GM23338 (cell line): ENCODE measurements at regions not wholly inside any gene's neighbourhood (a gene's known extent, or its start where the extent isn't known, plus 50 kb on each side); places are given as distances from the start of the nearest gene placed in this dataset.

Experiments
- ATAC-seq: fragments of 200-7000 bp; cut with Tn5 transposase; 3 replicates; pipeline ENCODE4 v1.9.1; 2020
- DNase-seq: peaks from one replicate; pipeline ENCODE4 v3.0.0-alpha.2; 2015; ENCODE audit warnings: low spot score
- H2AFZ ChIP-seq: fragments of 200-600 bp; sonication (generic); 2 replicates; pipeline ENCODE4 v1.8.0; 2016; ENCODE audit warnings: antibody characterized with exemption, mild to moderate bottlenecking, moderate library complexity
- H3F3A ChIP-seq: fragments of 200-600 bp; sonication (generic); replicated peaks from 2 replicates; pipeline ENCODE4 v1.8.0; 2017; ENCODE audit warnings: antibody characterized with exemption, mixed run types, low read depth
- H3K27ac ChIP-seq: fragments of 200-600 bp; sonication (generic); 2 replicates; pipeline ENCODE4 v1.6.1; 2016; ENCODE audit warnings: low read depth
- H3K27me3 ChIP-seq: fragments of 200-600 bp; sonication (generic); 2 replicates; pipeline ENCODE4 v1.8.0; 2016; ENCODE audit warnings: mild to moderate bottlenecking, mixed run types, moderate library complexity; ENCODE audit not compliant: insufficient read depth
- H3K36me3 ChIP-seq: fragments of 200-600 bp; sonication (generic); 2 replicates; pipeline ENCODE4 v1.8.0; 2016; ENCODE audit warnings: mild to moderate bottlenecking; ENCODE audit not compliant: insufficient read depth
- H3K4me1 ChIP-seq: fragments of 200-600 bp; sonication (generic); 2 replicates; pipeline ENCODE4 v1.8.0; 2016; ENCODE audit warnings: mild to moderate bottlenecking, moderate library complexity; ENCODE audit not compliant: insufficient read depth
- H3K4me2 ChIP-seq: fragments of 200-600 bp; sonication (generic); 2 replicates; pipeline ENCODE4 v1.7.1; 2017; ENCODE audit warnings: mixed run types
- H3K4me3 ChIP-seq: fragments of 200-600 bp; sonication (generic); 2 replicates; pipeline ENCODE4 v1.6.1; 2016; ENCODE audit warnings: mixed run types
- H3K79me2 ChIP-seq: fragments of 200-600 bp; sonication (generic); replicated peaks from 2 replicates; pipeline ENCODE4 v1.8.0; 2017; ENCODE audit warnings: mild to moderate bottlenecking; ENCODE audit not compliant: insufficient read depth
- H3K9me2 ChIP-seq: fragments of 200-600 bp; sonication (generic); 2 replicates; pipeline ENCODE4 v1.8.0; 2017; ENCODE audit not compliant: insufficient read depth
- H4K20me1 ChIP-seq: fragments of 200-600 bp; sonication (generic); replicated peaks from 2 replicates; pipeline ENCODE4 v1.8.0; 2017; ENCODE audit warnings: mild to moderate bottlenecking; ENCODE audit not compliant: insufficient read depth
- H3K27ac Mint-ChIP-seq: 2 replicates; pipeline ENCODE4 v1.8.0; 2020; ENCODE audit warnings: inconsistent platforms, mild to moderate bottlenecking, moderate library complexity, mixed read lengths
- H3K27me3 Mint-ChIP-seq: 3 replicates; pipeline ENCODE4 v1.8.0; 2022; ENCODE audit warnings: low read depth, mild to moderate bottlenecking, moderate library complexity, mixed read lengths, inconsistent platforms; ENCODE audit not compliant: insufficient read depth, poor library complexity
- H3K36me3 Mint-ChIP-seq: 3 replicates; pipeline ENCODE4 v1.8.0; 2021; ENCODE audit warnings: low read depth, mild to moderate bottlenecking, inconsistent platforms, moderate library complexity, mixed read lengths
- H3K4me1 Mint-ChIP-seq: 3 replicates; pipeline ENCODE4 v1.8.0; 2020; ENCODE audit warnings: mild to moderate bottlenecking, inconsistent platforms, mixed read lengths
- H3K4me3 Mint-ChIP-seq: 3 replicates; pipeline ENCODE4 v1.8.0; 2021; ENCODE audit warnings: moderate library complexity, mild to moderate bottlenecking, inconsistent platforms, mixed read lengths
- H3K9me3 Mint-ChIP-seq: 3 replicates; pipeline ENCODE4 v1.8.0; 2020; ENCODE audit warnings: moderate library complexity, mild to moderate bottlenecking, inconsistent platforms, mixed read lengths
- CTCF ChIP-seq, 2 experiments: fragments of 200-600 bp in 1 of 2; sonication (generic) in 1 of 2; conservative IDR thresholded peaks; 2 replicates each; pipeline versions ENCODE4 v1.5.1 to v1.6.1; 2016 to 2017; ENCODE audit warnings: antibody characterized with exemption in 2 of 2, low read depth in 2 of 2, mild to moderate bottlenecking in 2 of 2, moderate library complexity in 1 of 2
- POLR2AphosphoS5 ChIP-seq: IDR thresholded peaks from 2 replicates; pipeline ENCODE4 v1.6.1; 2016; ENCODE audit warnings: antibody characterized with exemption, low read depth
- STAT1 ChIP-seq: IDR thresholded peaks from one replicate; pipeline ENCODE4 v1.6.1; 2016; ENCODE audit warnings: antibody characterized with exemption; ENCODE audit not compliant: unreplicated experiment
- ZNF114 ChIP-seq: fragments of 250-450 bp; sonication (Bioruptor Pico); IDR thresholded peaks from 2 replicates; pipeline ENCODE4 v1.5.0; 2020; ENCODE audit warnings: mild to moderate bottlenecking, moderate library complexity
- ZNF331 ChIP-seq: fragments of 250-450 bp; sonication (Bioruptor Pico); IDR thresholded peaks from 2 replicates; pipeline ENCODE4 v1.5.0; 2020; ENCODE audit warnings: low read depth, mild to moderate bottlenecking, moderate library complexity
- ZNF462 ChIP-seq: fragments of 250-450 bp; sonication (Bioruptor Pico); IDR thresholded peaks from 2 replicates; pipeline ENCODE4 v1.5.0; 2020; ENCODE audit warnings: mild to moderate bottlenecking, moderate library complexity

- TF ChIP-seq ZNF462 (CRISPR knock-in tag) = no peak
- TF ChIP-seq ZNF331 (CRISPR knock-in tag) = no peak
Measured at GRCh38 chr12:60290532-60290931, 694.7 kb downstream of the SLC16A7 start (continued).

- no peak overlapping the region for H3K4me3 Mint-ChIP-seq
- Histone ChIP-seq H3K4me3 (no peak overlapping the region), H3K79me2 (no peaks in the 10 kb centered on the region), H3K9me2 (0 out of 2 replicates have a peak, but pooled peaks cover under 1% of the 10 kb centered on the region), H3K4me2 (no peak overlapping the region), H3K27ac (no peak overlapping the region), H3F3A (no peaks in the 10 kb centered on the region), H3K4me1 (no peaks in the 10 kb centered on the region), H2AFZ (no peak overlapping the region), H4K20me1 (no peaks in the 10 kb centered on the region), H3K27me3 (no peaks in the 10 kb centered on the region), H3K36me3 (no peaks in the 10 kb centered on the region)
- no peaks in the 10 kb centered on the region for H3K36me3 Mint-ChIP-seq
- no peak for DNase-seq
- peaks cover 3% of the 10 kb centered on the region; the same call in 2 of the 3 replicates for H3K4me1 Mint-ChIP-seq
- no peaks in the 10 kb centered on the region for H3K9me3 Mint-ChIP-seq
- no peaks in the 10 kb centered on the region for H3K27me3 Mint-ChIP-seq
- no peak overlapping the region for H3K27ac Mint-ChIP-seq
- no peak for ATAC-seq
- TF ChIP-seq ZNF331 (CRISPR knock-in tag) = no peak
- TF ChIP-seq CTCF (conservative IDR thresholded peaks at IDR 0.05; ENCODE audit: low read depth in 2 of 2) = no peak
- no peak for TF ChIP-seq STAT1
- TF ChIP-seq POLR2AphosphoS5 = no peak
- no peak for TF ChIP-seq ZNF114 (CRISPR knock-in tag)
- no peak for TF ChIP-seq ZNF462 (CRISPR knock-in tag)
Measured at GRCh38 chr12:60308366-60308991, 712.6 kb downstream of the SLC16A7 start.
